ENCODE measurements at regions not wholly inside any gene's neighbourhood (a gene's known extent, or its start where the extent isn't known, plus 50 kb on each side); places are given as distances from the start of the nearest gene placed in this dataset.

GRCh38 chr10:8136736-8137135, 82.2 kb downstream of the GATA3 start:
- peak overlapping the region; percentile 71 for H3K4me3 Mint-ChIP-seq
- no peaks in the 10 kb centered on the region for H3K9me3 Mint-ChIP-seq
- intact Hi-C loops (cut with micrococcal nuclease), result loop anchor here (10.0 kb wide), 1 partner anchor 878 kb away; no protein-coding TSS in a partner anchor
- ATAC-seq (peak; percentile 20), DNase-seq (no peak)
- TF ChIP-seq CTCF (IDR thresholded peaks at IDR 0.05), result no peak
- peak overlapping the region; percentile 92 for H3K27ac Mint-ChIP-seq
- POLR2A ChIA-PET, result interaction anchor here (0.8 to 1.3 kb wide), 4 partner anchors 27 to 76 kb away, joined by 3 read pairs; no protein-coding TSS in a partner anchor
- CTCF ChIA-PET, result interaction anchor here (0.6 to 2.1 kb wide), 4 partner anchors 20 to 307 kb away, joined by 3 to 6 read pairs (median 4); no protein-coding TSS in a partner anchor
- H3K4me1 Mint-ChIP-seq (ENCODE audit: low read depth), result peaks cover 47% of the 10 kb centered on the region
- peaks cover 9% of the 10 kb centered on the region for H3K27me3 Mint-ChIP-seq
- H3K36me3 Mint-ChIP-seq (ENCODE audit: low read depth), result no peaks in the 10 kb centered on the region

DNA sequence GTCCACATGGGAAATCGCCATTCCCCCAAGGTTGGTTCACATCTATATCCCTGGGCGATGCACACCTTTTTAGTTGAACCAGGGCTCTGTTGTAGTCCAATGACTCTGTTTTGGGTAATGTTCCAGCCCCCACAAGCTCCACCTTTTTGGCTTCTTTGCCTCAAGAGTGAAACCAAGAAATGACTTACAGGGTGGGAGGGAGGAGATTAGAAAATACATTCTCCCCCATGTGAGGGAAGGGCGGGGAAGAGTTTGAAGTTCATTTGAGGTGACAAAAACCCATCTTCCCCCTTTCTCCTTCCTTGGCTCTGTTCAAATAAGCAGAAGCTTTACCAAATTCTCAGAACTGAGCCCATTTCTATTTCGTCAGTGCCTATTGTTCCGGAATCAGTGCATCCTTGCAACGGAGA, 82.8 kb downstream of the GATA3 start:
- peak; percentile 81 for ATAC-seq
- intact Hi-C loops (cut with micrococcal nuclease), result loop anchor here (10.0 kb wide), 1 partner anchor 878 kb away; no protein-coding TSS in a partner anchor
- Mint-ChIP-seq H3K27ac (peak overlapping the region; percentile 92), H3K27me3 (peaks cover 9% of the 10 kb centered on the region), H3K4me3 (peak overlapping the region; percentile 71), H3K9me3 (no peaks in the 10 kb centered on the region), H3K4me1 (ENCODE audit: low read depth) (peaks cover 42% of the 10 kb centered on the region), H3K36me3 (ENCODE audit: low read depth) (no peaks in the 10 kb centered on the region)
- TF ChIP-seq CTCF (IDR thresholded peaks at IDR 0.05), result no peak
- peak; percentile 75 for DNase-seq
- POLR2A ChIA-PET, result interaction anchor here (0.6 to 1.3 kb wide), 7 partner anchors 28 to 194 kb away, joined by 3 to 4 read pairs (median 3); no protein-coding TSS in a partner anchor
- CTCF ChIA-PET, result interaction anchor here (0.8 to 2.1 kb wide), 3 partner anchors 21 to 307 kb away, joined by 3 to 6 read pairs (median 4); no protein-coding TSS in a partner anchor

DNA sequence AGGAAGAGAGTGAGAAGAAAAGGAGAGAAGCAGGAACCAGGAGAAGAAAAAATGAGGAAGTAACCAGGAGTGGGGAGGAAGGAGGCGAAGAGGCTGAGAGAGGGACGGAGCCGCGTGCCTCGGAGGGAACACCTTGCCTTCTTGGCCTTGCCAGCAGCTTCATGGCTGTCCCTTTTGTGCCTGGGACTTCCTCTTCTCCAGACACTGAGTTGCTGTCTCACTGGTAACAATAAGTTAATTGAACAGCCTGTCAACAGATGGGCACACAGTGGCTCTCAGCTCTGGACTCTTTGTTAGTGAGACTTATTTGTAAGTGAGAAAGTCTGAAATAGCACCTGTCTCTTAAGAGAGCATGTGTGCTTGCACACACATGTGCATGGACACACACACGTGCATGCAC, 83.2 kb downstream of the GATA3 start:
- Mint-ChIP-seq H3K4me1 (ENCODE audit: low read depth) (peaks cover 40% of the 10 kb centered on the region), H3K4me3 (peak overlapping the region; percentile 71), H3K36me3 (ENCODE audit: low read depth) (no peaks in the 10 kb centered on the region), H3K27me3 (peaks cover 9% of the 10 kb centered on the region), H3K27ac (peak overlapping the region; percentile 92), H3K9me3 (no peaks in the 10 kb centered on the region)
- CTCF ChIA-PET, result interaction anchor here (1.0 to 2.1 kb wide), 2 partner anchors 78 to 306 kb away, joined by 4 to 6 read pairs; no protein-coding TSS in a partner anchor
- intact Hi-C loops (cut with micrococcal nuclease), result loop anchor here (10.0 kb wide), 1 partner anchor 877 kb away; no protein-coding TSS in a partner anchor
- ATAC-seq (peak; percentile 55), DNase-seq (peak; percentile 58)
- POLR2A ChIA-PET, result interaction anchor here (0.6 to 1.4 kb wide), 7 partner anchors 28 to 193 kb away, joined by 3 to 4 read pairs (median 3); no protein-coding TSS in a partner anchor
- TF ChIP-seq CTCF (IDR thresholded peaks at IDR 0.05), result no peak

DNA sequence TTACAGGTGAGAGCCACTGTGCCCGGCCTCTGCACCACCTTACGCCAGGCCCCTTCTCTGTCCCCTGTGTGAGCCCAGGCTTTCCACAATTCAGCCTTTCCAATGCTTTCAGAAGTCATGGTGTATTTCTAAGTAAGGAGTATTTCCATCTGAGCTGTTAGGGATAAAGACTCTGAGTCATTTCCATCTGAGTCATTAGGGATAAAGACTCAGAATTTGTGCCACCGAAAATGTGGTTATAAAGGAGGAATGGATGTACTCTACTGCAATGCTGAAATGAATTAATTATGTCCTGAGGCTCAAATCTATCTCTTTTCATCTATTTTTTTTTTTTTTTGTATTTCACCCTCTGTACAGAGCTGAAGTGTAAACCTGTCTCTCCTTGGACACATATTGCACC, 84.0 kb downstream of the GATA3 start:
- Mint-ChIP-seq H3K27me3 (peaks cover 8% of the 10 kb centered on the region), H3K4me1 (ENCODE audit: low read depth) (peaks cover 32% of the 10 kb centered on the region), H3K9me3 (no peaks in the 10 kb centered on the region), H3K4me3 (no peak overlapping the region), H3K36me3 (ENCODE audit: low read depth) (no peaks in the 10 kb centered on the region), H3K27ac (peak overlapping the region; percentile 7)
- no peak for TF ChIP-seq CTCF (IDR thresholded peaks at IDR 0.05)
- ATAC-seq (no peak), DNase-seq (no peak)
- intact Hi-C loops (cut with micrococcal nuclease), result loop anchor here (10.0 kb wide), 1 partner anchor 876 kb away; no protein-coding TSS in a partner anchor
- ChIA-PET POLR2A (interaction anchor here (1.4 kb wide), 1 partner anchor 68 kb away, joined by 3 read pairs; no protein-coding TSS in a partner anchor), CTCF (interaction anchor here (2.1 kb wide), 1 partner anchor 306 kb away, joined by 6 read pairs; no protein-coding TSS in a partner anchor)

GRCh38 chr10:8144496-8144895, 90.0 kb downstream of the GATA3 start:
- Mint-ChIP-seq H3K4me1 (ENCODE audit: low read depth) (no peaks in the 10 kb centered on the region), H3K27ac (no peak overlapping the region), H3K36me3 (ENCODE audit: low read depth) (no peaks in the 10 kb centered on the region), H3K9me3 (no peaks in the 10 kb centered on the region), H3K4me3 (no peak overlapping the region), H3K27me3 (peaks cover under 1% of the 10 kb centered on the region)
- ATAC-seq (no peak), DNase-seq (no peak)
- CTCF ChIA-PET, result no interaction called here
- intact Hi-C loops (cut with micrococcal nuclease), result no loop called here
- no peak for TF ChIP-seq CTCF (IDR thresholded peaks at IDR 0.05)
- POLR2A ChIA-PET, result no interaction called here

Measured in activated CD8-positive, alpha-beta T cell treated with anti-CD3 and anti-CD28 coated beads for 36 hours (primary cell).